ENCODE measurements at regions not wholly inside any gene's neighbourhood (a gene's known extent, or its start where the extent isn't known, plus 50 kb on each side); places are given as distances from the start of the nearest gene placed in this dataset.

GRCh38 chr13:53141336-53141735 lies 112.7 kb downstream of the OLFM4 start:
- DNase-seq (no peak), ATAC-seq (no peak)
- intact Hi-C loops (cut with DNase I, micrococcal nuclease) = no loop called here

DNA sequence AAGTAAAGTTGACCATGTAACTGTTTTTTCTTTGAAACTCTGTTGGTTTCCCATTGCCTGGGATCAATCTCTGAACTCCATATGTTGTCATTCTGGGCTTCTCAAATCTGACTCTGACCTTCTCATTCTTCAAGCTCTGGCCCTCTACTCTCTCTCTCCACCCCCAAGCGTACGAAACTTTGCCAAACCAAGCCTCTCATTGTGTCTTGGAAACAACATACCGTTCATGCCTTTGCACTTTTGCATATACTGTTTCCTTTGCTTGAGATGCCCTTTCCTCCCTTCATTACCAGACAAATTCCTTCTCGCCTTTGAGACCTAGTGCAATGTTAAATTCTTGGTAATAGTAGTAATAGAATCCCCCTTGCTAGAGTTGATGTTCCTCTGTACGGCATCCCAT lies 113.7 kb downstream of the OLFM4 start:
- intact Hi-C loops (cut with DNase I, micrococcal nuclease) = no loop called here
- no peak for ATAC-seq

GRCh38 chr13:53143757-53144339 lies 115.2 kb downstream of the OLFM4 start:
- no peak for DNase-seq
- intact Hi-C loops (cut with DNase I, micrococcal nuclease) = no loop called here

More for the DNA sequence above, 113.7 kb downstream of the OLFM4 start:
- no peak for DNase-seq

DNA sequence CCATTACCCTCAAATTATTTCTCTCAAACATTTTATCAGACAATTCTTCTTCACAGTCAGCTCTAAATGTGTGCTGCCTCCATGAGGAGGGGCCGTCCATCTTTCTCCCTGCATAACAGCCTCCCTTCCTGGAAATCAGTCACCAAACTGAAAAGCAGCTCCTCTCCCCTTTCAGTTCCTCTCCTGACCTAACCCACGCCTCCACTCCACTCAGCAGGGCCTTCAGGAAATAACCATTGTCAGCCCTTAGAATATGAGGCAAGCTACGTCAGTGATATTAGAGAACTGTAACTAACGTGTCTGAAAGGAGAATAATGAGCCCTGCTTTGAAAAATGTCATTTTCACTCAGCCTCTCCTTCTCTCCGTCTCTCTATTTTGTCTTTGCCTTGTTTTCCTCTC lies 116.2 kb downstream of the OLFM4 start:
- no peak for ATAC-seq
- intact Hi-C loops (cut with DNase I, micrococcal nuclease) = no loop called here
- no peak for DNase-seq

More at GRCh38 chr13:53143757-53144339, 115.2 kb downstream of the OLFM4 start:
- ATAC-seq = no peak

DNA sequence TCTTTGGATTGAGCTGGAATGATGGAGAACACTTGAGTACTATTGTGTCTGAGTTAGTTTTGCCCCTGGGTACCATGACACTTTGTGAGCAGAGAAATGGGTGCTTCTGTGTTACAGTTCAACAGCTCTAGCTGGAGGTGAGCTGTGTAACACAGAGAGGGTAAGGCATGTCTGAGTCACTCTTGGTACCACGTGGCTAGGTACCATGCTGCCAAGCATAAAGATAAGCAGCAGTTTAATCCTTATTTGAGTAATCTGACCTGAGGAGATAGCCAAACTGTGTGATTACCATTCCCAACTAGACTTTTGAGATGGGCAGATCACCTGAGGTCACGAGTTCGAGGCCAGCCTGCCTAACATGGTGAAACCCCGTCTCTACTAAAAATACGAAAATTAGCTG lies 122.0 kb downstream of the OLFM4 start:
- intact Hi-C loops (cut with DNase I, micrococcal nuclease) = no loop called here
- DNase-seq = no peak
- ATAC-seq = peak; percentile 68

DNA sequence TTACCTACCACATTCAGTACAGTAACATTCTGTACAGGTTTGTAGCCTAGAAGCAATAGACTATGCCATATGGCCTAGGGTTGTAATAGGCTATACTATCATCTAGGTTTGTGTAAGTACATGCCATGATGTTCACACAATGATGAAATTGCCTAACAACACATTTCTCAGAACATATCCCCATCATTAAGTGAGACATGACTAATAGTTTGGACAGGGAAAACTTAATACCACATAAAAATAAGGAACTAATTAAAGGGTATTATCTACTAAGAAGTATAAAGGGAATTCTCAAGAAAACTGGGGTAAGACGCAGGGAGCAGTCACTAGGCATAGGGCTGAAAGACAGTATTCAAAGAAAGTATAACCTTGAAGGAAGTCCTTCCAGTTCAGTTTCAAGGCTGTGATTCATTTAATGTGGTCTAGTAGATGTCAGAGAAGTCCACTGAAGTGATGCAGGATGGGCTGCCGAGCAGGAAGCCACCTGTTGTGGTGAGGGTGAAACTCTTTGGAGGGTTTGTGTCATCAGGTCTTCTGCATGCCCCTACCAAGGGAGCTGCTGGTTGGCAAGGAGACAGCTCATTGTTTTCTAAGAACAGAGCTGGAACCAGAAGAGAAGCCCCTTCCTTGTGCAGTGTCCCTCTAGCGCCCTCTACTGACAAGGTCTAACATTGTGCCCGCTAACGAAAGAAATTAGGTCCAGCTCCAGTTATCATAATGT lies 122.9 kb downstream of the OLFM4 start:
- DNase-seq = peak in 1 of 2 donors; percentile 38
- intact Hi-C loops (cut with DNase I, micrococcal nuclease) = no loop called here
- ATAC-seq = peak; percentile 61

- no peak for DNase-seq
- intact Hi-C loops (cut with DNase I, micrococcal nuclease) = no loop called here
- ATAC-seq = no peak
Measured at GRCh38 chr13:53152057-53152421, 123.4 kb downstream of the OLFM4 start.

GRCh38 chr13:53158201-53158600 lies 129.6 kb downstream of the OLFM4 start:
- ATAC-seq = no peak
- no peak for DNase-seq
- intact Hi-C loops (cut with DNase I, micrococcal nuclease) = no loop called here

DNA sequence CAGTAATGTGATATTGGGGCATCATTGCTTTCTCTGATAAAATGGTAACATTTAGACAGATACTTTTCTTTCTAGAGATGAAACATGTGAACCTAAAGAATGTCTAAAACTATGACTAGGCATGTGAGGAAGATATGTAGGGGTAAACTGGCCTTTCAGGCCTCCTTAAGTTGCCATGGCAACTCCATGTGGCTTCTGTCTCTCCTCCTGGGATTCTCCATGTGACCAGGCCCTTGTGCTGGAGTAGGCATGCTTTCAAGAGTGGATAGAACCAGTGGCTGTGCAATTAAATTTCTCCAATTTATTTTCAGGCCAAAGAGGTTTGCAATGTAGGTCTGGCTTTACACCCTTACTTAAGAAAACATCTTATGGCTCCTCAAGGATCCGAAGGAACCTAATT lies 130.8 kb downstream of the OLFM4 start:
- ATAC-seq (no peak), DNase-seq (no peak)
- intact Hi-C loops (cut with DNase I, micrococcal nuclease) = no loop called here

GRCh38 chr13:53160211-53160610 lies 131.6 kb downstream of the OLFM4 start:
- intact Hi-C loops (cut with DNase I, micrococcal nuclease) = no loop called here
- no peak for DNase-seq
- ATAC-seq = no peak

- DNase-seq (no peak), ATAC-seq (no peak)
- intact Hi-C loops (cut with DNase I, micrococcal nuclease) = no loop called here
Measured at GRCh38 chr13:53161251-53161650, 132.6 kb downstream of the OLFM4 start.

GRCh38 chr13:53165261-53165660 lies 136.6 kb downstream of the OLFM4 start:
- no peak for DNase-seq
- no peak for ATAC-seq
- intact Hi-C loops (cut with DNase I, micrococcal nuclease) = no loop called here

DNA sequence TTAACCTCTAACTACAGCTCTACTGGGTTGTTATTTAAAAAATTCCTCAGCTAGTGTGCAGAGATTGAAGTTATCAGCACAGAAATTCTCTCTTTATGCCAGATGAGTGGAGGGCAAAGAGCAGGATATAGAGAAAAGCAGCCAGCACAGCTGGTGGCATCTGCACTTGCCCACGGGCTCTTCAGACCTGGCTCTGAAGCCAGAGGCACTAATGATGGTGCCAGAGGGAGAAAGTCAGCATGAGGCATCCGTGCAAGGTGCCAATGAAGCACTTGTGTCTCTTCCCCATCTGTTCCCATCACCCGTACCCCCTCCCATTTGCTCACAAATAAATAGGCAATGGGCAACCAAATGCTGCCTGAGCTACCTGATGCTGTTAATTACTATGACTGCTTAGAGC lies 138.9 kb downstream of the OLFM4 start:
- intact Hi-C loops (cut with DNase I, micrococcal nuclease) = no loop called here
- DNase-seq (no peak), ATAC-seq (no peak)

DNA sequence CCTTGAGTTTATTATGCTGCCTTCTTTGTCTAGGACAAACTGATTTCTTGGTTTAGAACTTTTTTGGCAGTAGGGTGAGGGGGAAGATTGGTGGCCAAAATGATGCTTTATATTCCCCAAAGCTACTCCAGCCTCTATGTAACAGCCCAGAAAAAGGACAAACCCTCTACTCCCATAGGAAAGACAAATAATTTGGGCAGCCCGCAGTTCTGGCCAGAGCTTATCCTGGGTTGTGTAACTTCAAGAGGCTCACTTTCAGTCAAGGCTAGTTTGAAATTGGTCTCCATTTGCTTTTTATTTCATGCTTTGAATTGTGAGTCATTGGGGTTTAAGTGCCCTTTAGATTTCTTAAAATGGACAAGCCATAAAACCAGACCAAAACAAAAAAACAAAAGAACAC lies 142.3 kb downstream of the OLFM4 start:
- no peak for ATAC-seq
- intact Hi-C loops (cut with DNase I, micrococcal nuclease) = no loop called here

GRCh38 chr13:53174545-53174944 lies 145.9 kb downstream of the OLFM4 start:
- intact Hi-C loops (cut with DNase I, micrococcal nuclease) = no loop called here
- no peak for DNase-seq

More for the DNA sequence above, 142.3 kb downstream of the OLFM4 start:
- no peak for DNase-seq

DNA sequence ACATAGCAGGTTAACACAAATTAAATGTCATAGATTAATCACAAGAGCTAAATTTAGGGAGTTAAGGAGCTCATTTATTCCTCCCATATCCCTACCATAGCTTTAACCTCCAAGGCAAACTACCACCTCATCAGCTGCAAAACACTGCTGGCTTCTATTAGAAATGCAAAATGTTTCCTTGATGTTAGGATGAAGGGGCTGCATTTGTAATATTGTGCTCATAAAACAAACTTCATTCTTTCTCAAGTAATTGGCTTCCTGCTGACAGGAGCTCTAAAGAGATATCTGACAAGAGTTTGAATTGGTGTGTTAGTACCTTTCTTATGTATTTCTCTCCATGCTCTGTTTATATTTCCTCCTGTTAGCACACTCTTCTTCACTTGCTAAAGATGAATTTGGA lies 152.1 kb downstream of the OLFM4 start:
- intact Hi-C loops (cut with DNase I, micrococcal nuclease) = no loop called here
- no peak for ATAC-seq

More at GRCh38 chr13:53174545-53174944, 145.9 kb downstream of the OLFM4 start:
- ATAC-seq = no peak

GRCh38 chr13:53182724-53183123 lies 154.1 kb downstream of the OLFM4 start:
- ATAC-seq (no peak), DNase-seq (no peak)
- intact Hi-C loops (cut with DNase I, micrococcal nuclease) = no loop called here

More for the DNA sequence above, 152.1 kb downstream of the OLFM4 start:
- DNase-seq = no peak

DNA sequence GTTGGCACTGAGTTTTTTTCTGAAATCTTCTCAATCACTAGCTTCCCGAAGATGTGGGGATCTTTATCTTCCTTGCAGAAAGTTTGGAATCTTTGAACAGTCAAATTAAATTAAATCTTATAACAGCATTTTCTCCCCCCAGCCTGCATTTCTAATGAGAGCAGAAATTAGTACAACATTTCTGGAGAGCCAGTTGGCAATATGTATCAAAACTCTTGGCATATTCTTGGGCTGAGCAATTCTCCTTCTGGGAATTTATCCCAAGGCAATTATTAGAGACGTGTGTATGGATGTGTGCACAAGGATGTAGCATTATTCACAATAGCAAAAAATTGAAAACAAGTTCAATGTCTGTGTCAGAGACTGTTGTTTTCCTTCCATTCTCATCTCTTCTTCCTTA lies 159.5 kb downstream of the OLFM4 start:
- intact Hi-C loops (cut with DNase I, micrococcal nuclease) = no loop called here
- DNase-seq = no peak
- ATAC-seq = no peak

DNA sequence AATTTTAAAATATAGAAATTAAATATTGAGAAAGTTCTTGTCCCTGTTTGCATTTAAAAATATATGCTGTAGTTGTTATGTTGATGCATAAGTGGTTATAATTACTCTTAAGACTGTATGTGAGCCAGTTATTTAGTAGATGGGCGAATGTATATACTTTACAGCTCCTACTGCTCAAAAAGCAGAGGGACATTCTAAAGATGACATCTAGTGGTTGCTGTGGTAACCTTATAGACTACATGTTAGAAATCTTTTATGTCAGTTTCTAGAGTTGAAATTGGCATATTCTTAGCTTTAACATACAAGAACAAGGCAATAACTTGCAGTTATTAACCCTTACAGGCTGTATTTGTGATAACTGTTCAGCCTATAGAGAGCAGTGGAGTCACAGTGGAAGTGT lies 160.5 kb downstream of the OLFM4 start:
- DNase-seq (no peak), ATAC-seq (no peak)
- intact Hi-C loops (cut with DNase I, micrococcal nuclease) = no loop called here

GRCh38 chr13:53191091-53191490 lies 162.5 kb downstream of the OLFM4 start:
- intact Hi-C loops (cut with DNase I, micrococcal nuclease) = no loop called here
- ATAC-seq = no peak
- no peak for DNase-seq

GRCh38 chr13:53197424-53197823 lies 168.8 kb downstream of the OLFM4 start:
- no peak for DNase-seq
- intact Hi-C loops (cut with DNase I, micrococcal nuclease) = no loop called here
- no peak for ATAC-seq
